ENCODE measurements at regions not wholly inside any gene's neighbourhood (a gene's known extent, or its start where the extent isn't known, plus 50 kb on each side); places are given as distances from the start of the nearest gene placed in this dataset.
"Not testable (repeated sequence)": the region's sequence is repeated elsewhere in the genome, so short reads cannot be mapped to it uniquely, and the experiment has no call there.

DNA sequence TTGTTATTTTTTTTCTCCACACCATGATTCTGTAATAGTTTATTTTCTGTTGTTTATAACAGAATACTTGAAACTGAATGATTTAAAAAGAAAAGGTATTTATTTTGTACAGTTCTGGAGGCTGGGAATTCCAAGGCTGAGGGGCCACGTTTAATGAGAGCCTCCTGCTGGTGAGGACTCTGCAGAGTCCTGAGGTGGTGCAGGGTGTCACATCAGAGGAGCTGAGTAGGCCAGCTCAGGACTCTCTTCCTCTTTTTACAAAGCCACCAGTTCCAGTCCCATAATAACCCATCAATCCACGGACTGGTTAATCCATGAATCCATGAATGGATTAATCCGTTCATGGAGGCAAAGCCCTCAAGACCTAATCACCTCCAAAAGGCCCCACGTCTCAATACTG is 71.6 kb downstream of the TFAP2A start:
- H3K9me3 Mint-ChIP-seq: no peaks in the 10 kb centered on the region
- no peaks in the 10 kb centered on the region for H3K36me3 Mint-ChIP-seq
- DNase-seq: no peak
- no peak overlapping the region for H3K4me3 Mint-ChIP-seq
- no peak for ATAC-seq (ENCODE audit: low read depth)
- POLR2A ChIA-PET: no interaction called here
- H3K27me3 Mint-ChIP-seq: no peaks in the 10 kb centered on the region
- H3K4me1 Mint-ChIP-seq: no peaks in the 10 kb centered on the region
- no peak overlapping the region for H3K27ac Mint-ChIP-seq

GRCh38 chr6:10341605-10342004 is 73.3 kb downstream of the TFAP2A start:
- DNase-seq (no peak), ATAC-seq (ENCODE audit: low read depth) (no peak)
- POLR2A ChIA-PET: no interaction called here
- no peaks in the 10 kb centered on the region for H3K27me3 Mint-ChIP-seq
- no peaks in the 10 kb centered on the region for H3K36me3 Mint-ChIP-seq
- H3K4me3 Mint-ChIP-seq: no peak overlapping the region
- H3K4me1 Mint-ChIP-seq: no peaks in the 10 kb centered on the region
- H3K27ac Mint-ChIP-seq: no peak overlapping the region
- no peaks in the 10 kb centered on the region for H3K9me3 Mint-ChIP-seq

- no peak for DNase-seq
- H3K27ac Mint-ChIP-seq: no peak overlapping the region
Observed at GRCh38 chr6:10338151-10338550, 76.7 kb downstream of the TFAP2A start.

GRCh38 chr6:10337376-10337775 is 77.5 kb downstream of the TFAP2A start:
- H3K27ac Mint-ChIP-seq; H3K4me3 Mint-ChIP-seq; H3K27me3 Mint-ChIP-seq; H3K36me3 Mint-ChIP-seq; POLR2A ChIA-PET; H3K4me1 Mint-ChIP-seq; H3K9me3 Mint-ChIP-seq; ATAC-seq (ENCODE audit: low read depth); DNase-seq: not testable (repeated sequence)

More at GRCh38 chr6:10338151-10338550, 76.7 kb downstream of the TFAP2A start:
- H3K4me3 Mint-ChIP-seq: no peak overlapping the region
- ATAC-seq (ENCODE audit: low read depth): no peak
- no peaks in the 10 kb centered on the region for H3K36me3 Mint-ChIP-seq
- H3K4me1 Mint-ChIP-seq: no peaks in the 10 kb centered on the region
- H3K27me3 Mint-ChIP-seq: no peaks in the 10 kb centered on the region
- POLR2A ChIA-PET: no interaction called here
- H3K9me3 Mint-ChIP-seq: no peaks in the 10 kb centered on the region

- POLR2A ChIA-PET: no interaction called here
- Mint-ChIP-seq H3K27ac (no peak overlapping the region), H3K4me3 (no peak overlapping the region), H3K9me3 (no peaks in the 10 kb centered on the region), H3K36me3 (no peaks in the 10 kb centered on the region), H3K4me1 (no peaks in the 10 kb centered on the region), H3K27me3 (peaks cover 2% of the 10 kb centered on the region)
- no peak for ATAC-seq (ENCODE audit: low read depth)
- no peak for DNase-seq
Observed at GRCh38 chr6:10332111-10332510, 82.8 kb downstream of the TFAP2A start.

DNA sequence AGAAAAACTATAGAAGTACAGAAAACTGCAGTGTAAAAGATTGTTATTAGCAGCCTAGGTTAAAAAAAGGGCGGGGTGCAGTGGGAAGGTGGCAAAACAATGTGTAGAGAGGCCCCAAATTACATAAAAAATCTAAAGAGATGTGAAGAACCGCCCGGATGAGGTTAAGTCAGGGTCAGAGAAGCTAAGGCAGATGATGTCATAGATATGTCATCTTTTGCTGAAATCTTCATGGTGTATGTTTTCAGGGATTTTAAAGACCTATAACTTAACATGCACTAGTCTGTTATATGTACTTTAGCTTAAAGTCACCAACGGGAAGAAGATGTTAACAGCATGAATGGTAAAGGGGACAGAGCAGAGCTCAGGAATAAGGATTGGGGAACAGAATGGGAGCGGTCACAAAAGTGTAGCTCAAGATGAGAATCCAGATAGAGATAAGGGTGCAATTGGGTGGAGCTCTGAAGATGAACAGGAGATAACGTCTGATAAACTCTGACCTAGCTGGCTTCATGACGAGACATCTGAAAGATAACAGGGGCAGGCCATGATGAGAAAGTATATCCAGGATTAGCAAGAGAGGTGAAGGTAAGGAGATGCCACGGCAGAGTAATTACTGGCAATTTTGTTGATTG is 83.4 kb downstream of the TFAP2A start:
- POLR2A ChIA-PET: no interaction called here
- Mint-ChIP-seq H3K9me3 (no peaks in the 10 kb centered on the region), H3K27me3 (peaks cover 2% of the 10 kb centered on the region), H3K4me1 (no peaks in the 10 kb centered on the region), H3K27ac (no peak overlapping the region), H3K4me3 (no peak overlapping the region), H3K36me3 (no peaks in the 10 kb centered on the region)
- DNase-seq (no peak), ATAC-seq (ENCODE audit: low read depth) (no peak)

GRCh38 chr6:10330515-10330914 is 84.4 kb downstream of the TFAP2A start:
- POLR2A ChIA-PET: no interaction called here
- no peak for DNase-seq
- ATAC-seq (ENCODE audit: low read depth): no peak
- H3K4me1 Mint-ChIP-seq: no peaks in the 10 kb centered on the region
- H3K9me3 Mint-ChIP-seq: no peaks in the 10 kb centered on the region
- H3K4me3 Mint-ChIP-seq: no peak overlapping the region
- peaks cover 2% of the 10 kb centered on the region for H3K27me3 Mint-ChIP-seq
- no peaks in the 10 kb centered on the region for H3K36me3 Mint-ChIP-seq
- no peak overlapping the region for H3K27ac Mint-ChIP-seq

- Mint-ChIP-seq H3K27me3 (no peaks in the 10 kb centered on the region), H3K4me1 (no peaks in the 10 kb centered on the region), H3K36me3 (no peaks in the 10 kb centered on the region), H3K27ac (no peak overlapping the region), H3K4me3 (no peak overlapping the region), H3K9me3 (peaks cover 2% of the 10 kb centered on the region)
- no peak for DNase-seq
- ATAC-seq (ENCODE audit: low read depth): no peak
- POLR2A ChIA-PET: no interaction called here
Observed at GRCh38 chr6:10323018-10323417, 91.9 kb downstream of the TFAP2A start.

DNA sequence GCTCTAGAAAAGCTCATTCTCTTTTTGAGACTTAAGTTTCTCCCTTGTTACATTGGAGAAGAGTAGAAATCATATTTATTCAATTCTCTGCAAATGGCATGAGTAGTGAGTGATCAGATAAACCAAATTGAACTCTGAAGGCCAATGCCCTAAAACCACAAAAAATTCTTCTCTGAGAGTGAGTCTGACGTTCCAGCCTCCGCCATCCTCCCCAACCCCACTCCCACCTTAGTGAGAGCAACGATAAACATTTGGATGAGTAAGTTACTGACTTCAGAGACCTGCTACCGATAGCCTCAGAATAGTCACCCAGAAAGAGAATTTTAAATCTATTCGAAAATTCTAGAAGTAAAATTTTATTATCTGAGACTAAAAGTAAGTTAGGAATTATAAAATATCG is 94.6 kb downstream of the TFAP2A start:
- no peaks in the 10 kb centered on the region for H3K27me3 Mint-ChIP-seq

GRCh38 chr6:10316373-10316721 is 98.5 kb downstream of the TFAP2A start:
- no peaks in the 10 kb centered on the region for H3K36me3 Mint-ChIP-seq

More for the DNA sequence above, 94.6 kb downstream of the TFAP2A start:
- POLR2A ChIA-PET: no interaction called here
- Mint-ChIP-seq H3K9me3 (peaks cover 2% of the 10 kb centered on the region), H3K4me3 (no peak overlapping the region), H3K4me1 (no peaks in the 10 kb centered on the region), H3K36me3 (no peaks in the 10 kb centered on the region), H3K27ac (no peak overlapping the region)
- ATAC-seq (ENCODE audit: low read depth) (no peak), DNase-seq (no peak)

GRCh38 chr6:10315658-10316372 is 99.1 kb downstream of the TFAP2A start:
- ATAC-seq (ENCODE audit: low read depth): no peak
- H3K9me3 Mint-ChIP-seq: peaks cover 2% of the 10 kb centered on the region
- H3K27me3 Mint-ChIP-seq: no peaks in the 10 kb centered on the region
- DNase-seq: no peak
- no peak overlapping the region for H3K4me3 Mint-ChIP-seq
- no peaks in the 10 kb centered on the region for H3K36me3 Mint-ChIP-seq
- POLR2A ChIA-PET: no interaction called here
- no peaks in the 10 kb centered on the region for H3K4me1 Mint-ChIP-seq
- H3K27ac Mint-ChIP-seq: no peak overlapping the region

More at GRCh38 chr6:10316373-10316721, 98.5 kb downstream of the TFAP2A start:
- Mint-ChIP-seq H3K27ac (no peak overlapping the region), H3K4me1 (no peaks in the 10 kb centered on the region), H3K4me3 (no peak overlapping the region), H3K9me3 (peaks cover 2% of the 10 kb centered on the region), H3K27me3 (no peaks in the 10 kb centered on the region)
- POLR2A ChIA-PET: no interaction called here
- no peak for DNase-seq
- ATAC-seq (ENCODE audit: low read depth): no peak

GRCh38 chr6:10315034-10315433 is 99.8 kb downstream of the TFAP2A start:
- no peak overlapping the region for H3K27ac Mint-ChIP-seq
- POLR2A ChIA-PET: no interaction called here
- no peaks in the 10 kb centered on the region for H3K36me3 Mint-ChIP-seq
- H3K4me3 Mint-ChIP-seq: no peak overlapping the region
- H3K9me3 Mint-ChIP-seq: peaks cover under 1% of the 10 kb centered on the region
- ATAC-seq (ENCODE audit: low read depth): no peak
- no peaks in the 10 kb centered on the region for H3K27me3 Mint-ChIP-seq
- no peak for DNase-seq
- H3K4me1 Mint-ChIP-seq: no peaks in the 10 kb centered on the region

GRCh38 chr6:10314163-10314955 is 100.5 kb downstream of the TFAP2A start:
- Mint-ChIP-seq H3K4me1 (no peaks in the 10 kb centered on the region), H3K27ac (no peak overlapping the region), H3K9me3 (no peaks in the 10 kb centered on the region), H3K36me3 (no peaks in the 10 kb centered on the region), H3K27me3 (no peaks in the 10 kb centered on the region), H3K4me3 (no peak overlapping the region)
- POLR2A ChIA-PET: no interaction called here
- ATAC-seq (ENCODE audit: low read depth): no peak
- no peak for DNase-seq

- POLR2A ChIA-PET: no interaction called here
- DNase-seq (no peak), ATAC-seq (ENCODE audit: low read depth) (no peak)
- Mint-ChIP-seq H3K4me3 (no peak overlapping the region), H3K4me1 (no peaks in the 10 kb centered on the region), H3K9me3 (no peaks in the 10 kb centered on the region), H3K27me3 (no peaks in the 10 kb centered on the region), H3K36me3 (no peaks in the 10 kb centered on the region), H3K27ac (no peak overlapping the region)
Observed at GRCh38 chr6:10313799-10314162, 101.1 kb downstream of the TFAP2A start.
